A549 (cell line): ENCODE measurements at regions not wholly inside any gene's neighbourhood (a gene's known extent, or its start where the extent isn't known, plus 50 kb on each side); places are given as distances from the start of the nearest gene placed in this dataset.

Experiments used
- CBX2 ChIP-seq: fragments of 200-600 bp; sonication (generic); IDR thresholded peaks from 2 replicates; pipeline ENCODE4 v1.6.1; 2016; ENCODE audit warnings: low read depth, mild to moderate bottlenecking, borderline replicate concordance
- CTCF ChIP-seq: fragments of >200 bp; sonication (Bioruptor Twin); formaldehyde crosslinking; IDR thresholded peaks from 3 replicates; pipeline ENCODE4 v1.5.1; 2016
- FOSL2 ChIP-seq, 2 experiments: fragments of 450-650 bp in 1 of 2; fragments of >200 bp in 1 of 2; sonication (Bioruptor Twin) in 1 of 2; formaldehyde crosslinking; IDR thresholded peaks; 2 replicates each; pipeline versions ENCODE4 v1.5.0 to v1.6.1; 2016 to 2020; ENCODE audit warnings: mild to moderate bottlenecking in 1 of 2, moderate library complexity in 1 of 2
- HMGXB4 ChIP-seq: fragments of 250-450 bp; sonication (Bioruptor Pico); IDR thresholded peaks from 2 replicates; pipeline ENCODE4 v1.5.0; 2021; ENCODE audit warnings: mild to moderate bottlenecking, moderate library complexity, borderline replicate concordance
- MAX ChIP-seq: IDR thresholded peaks from 2 replicates; pipeline ENCODE4 v1.6.1; 2012
- MAZ ChIP-seq: fragments of 150-350 bp; IDR thresholded peaks from 2 replicates; pipeline ENCODE4 v1.6.1; 2014; ENCODE audit warnings: antibody characterized with exemption, low read depth, low read length, borderline replicate concordance
- PBX3 ChIP-seq: IDR thresholded peaks from 2 replicates; pipeline ENCODE4 v1.6.1; 2012
- POLR2A ChIP-seq: IDR thresholded peaks from 2 replicates; pipeline ENCODE4 v1.6.1; 2012; ENCODE audit warnings: mild to moderate bottlenecking, low read length
- USF2 ChIP-seq: fragments of 450-650 bp; IDR thresholded peaks from 2 replicates; pipeline ENCODE4 v1.6.1; 2014; ENCODE audit warnings: antibody characterized with exemption

- no peak for TF ChIP-seq POLR2A
- TF ChIP-seq CTCF, result no peak
- no peak for TF ChIP-seq MAZ
- TF ChIP-seq HMGXB4 (CRISPR knock-in tag), result no peak
- TF ChIP-seq MAX, result no peak
- no peak for TF ChIP-seq USF2
- no peak for TF ChIP-seq FOSL2 (IDR thresholded peaks at IDR 0.05)
- no peak for TF ChIP-seq FOSL2 (CRISPR knock-in tag; IDR thresholded peaks at IDR 0.05)
- no peak for TF ChIP-seq PBX3
- TF ChIP-seq CBX2, result no peak
Measured at GRCh38 chr4:58406762-58407161, 1296.6 kb upstream of the IGFBP7 start.
